DMS 273 (cell line): ENCODE measurements at regions not wholly inside any gene's neighbourhood (a gene's known extent, or its start where the extent isn't known, plus 50 kb on each side); places are given as distances from the start of the nearest gene placed in this dataset.

Experiments
- DNase-seq: peaks from one replicate; lab custom pipeline; 2025; ENCODE audit not compliant: unreplicated experiment; lab: John Stamatoyannopoulos, UW

- no peak for DNase-seq
Observed at GRCh38 chr6:154885214-154885613, 109.9 kb upstream of the TIAM2 start.

GRCh38 chr6:154886016-154886415, 109.1 kb upstream of the TIAM2 start:
- DNase-seq = no peak

- DNase-seq = no peak
Observed at GRCh38 chr6:154886471-154886870, 108.6 kb upstream of the TIAM2 start.

GRCh38 chr6:154887051-154887450, 108.1 kb upstream of the TIAM2 start:
- no peak for DNase-seq

- DNase-seq = no peak
Observed at GRCh38 chr6:154888421-154889295, 106.5 kb upstream of the TIAM2 start.

GRCh38 chr6:154890874-154891273, 104.2 kb upstream of the TIAM2 start:
- DNase-seq = no peak

GRCh38 chr6:154891901-154892300, 103.2 kb upstream of the TIAM2 start:
- DNase-seq = no peak

- DNase-seq = no peak
Observed at GRCh38 chr6:154893917-154894316, 101.2 kb upstream of the TIAM2 start.

- no peak for DNase-seq
Observed at GRCh38 chr6:154894902-154895301, 100.2 kb upstream of the TIAM2 start.

- no peak for DNase-seq
Observed at GRCh38 chr6:154895841-154896240, 99.3 kb upstream of the TIAM2 start.

GRCh38 chr6:154898821-154899220, 96.3 kb upstream of the TIAM2 start:
- no peak for DNase-seq

- DNase-seq = no peak
Observed at GRCh38 chr6:154899824-154900463, 95.2 kb upstream of the TIAM2 start.

GRCh38 chr6:154901876-154902552, 93.1 kb upstream of the TIAM2 start:
- peak; percentile 47 for DNase-seq

GRCh38 chr6:154907291-154907690, 87.8 kb upstream of the TIAM2 start:
- DNase-seq = no peak

- DNase-seq = no peak
Observed at GRCh38 chr6:154908723-154909122, 86.4 kb upstream of the TIAM2 start.

GRCh38 chr6:154909311-154909710, 85.8 kb upstream of the TIAM2 start:
- DNase-seq = no peak

GRCh38 chr6:154909821-154910220, 85.3 kb upstream of the TIAM2 start:
- peak; percentile 29 for DNase-seq

GRCh38 chr6:154914288-154914687, 80.8 kb upstream of the TIAM2 start:
- DNase-seq = no peak

GRCh38 chr6:154916857-154917256, 78.3 kb upstream of the TIAM2 start:
- no peak for DNase-seq

GRCh38 chr6:154917941-154918340, 77.2 kb upstream of the TIAM2 start:
- no peak for DNase-seq

- no peak for DNase-seq
Observed at GRCh38 chr6:154919806-154920205, 75.3 kb upstream of the TIAM2 start.
